ENCODE measurements at regions not wholly inside any gene's neighbourhood (a gene's known extent, or its start where the extent isn't known, plus 50 kb on each side); places are given as distances from the start of the nearest gene placed in this dataset.

- CTCF ChIA-PET (ENCODE audit: low intra/inter-chr PET ratio, low total read pairs), result no interaction called here
Observed at GRCh38 chr5:56760723-56761122, 54.6 kb upstream of the MAP3K1 start.

More at GRCh38 chr5:56760723-56761122, 54.6 kb upstream of the MAP3K1 start:
- no peak for TF ChIP-seq REPIN1 (CRISPR knock-in tag; IDR thresholded peaks at IDR 0.05; ENCODE audit: borderline replicate concordance, low read depth)
- no peak for TF ChIP-seq GLI4 (CRISPR knock-in tag; IDR thresholded peaks at IDR 0.05; ENCODE audit: borderline replicate concordance)
- TF ChIP-seq MEF2D (CRISPR knock-in tag; IDR thresholded peaks at IDR 0.05), result no peak
- TF ChIP-seq ERF (CRISPR knock-in tag; IDR thresholded peaks at IDR 0.05), result no peak
- TF ChIP-seq TBX3 (IDR thresholded peaks at IDR 0.05; ENCODE audit: borderline replicate concordance), result no peak
- no peak for TF ChIP-seq GRHL1 (CRISPR knock-in tag; conservative IDR thresholded peaks at IDR 0.05)
- TF ChIP-seq NR2F6 (IDR thresholded peaks at IDR 0.05), result no peak
- no peak for TF ChIP-seq NR2F6 (CRISPR knock-in tag; IDR thresholded peaks at IDR 0.05)
- TF ChIP-seq ZBED4 (CRISPR knock-in tag; IDR thresholded peaks at IDR 0.05; ENCODE audit: borderline replicate concordance), result no peak
- TF ChIP-seq RBM22 (optimal IDR thresholded peaks at IDR 0.05; ENCODE audit: low read length), result no peak
- no peak for TF ChIP-seq PPARG (CRISPR knock-in tag; conservative IDR thresholded peaks at IDR 0.05)
- no peak for TF ChIP-seq CREBL2 (CRISPR knock-in tag; IDR thresholded peaks at IDR 0.05; ENCODE audit: borderline replicate concordance)
- no peak for TF ChIP-seq ZNF280B (CRISPR knock-in tag; IDR thresholded peaks at IDR 0.05; ENCODE audit: borderline replicate concordance)
- no peak for TF ChIP-seq MBD4 (IDR thresholded peaks at IDR 0.05; ENCODE audit: borderline replicate concordance, low read length)
- Histone ChIP-seq H3K4me3 (replicated peaks in 1 of 3; ENCODE audit: insufficient read depth in 1 of 3, low read depth in 2 of 3, low read length in 3 of 3) (no peak overlapping the region), H3K36me3 (replicated peaks in 1 of 2; ENCODE audit: control insufficient read depth in 1 of 2, insufficient read depth in 2 of 2, low read length in 2 of 2) (no peaks in the 10 kb centered on the region), H3K27me3 (ENCODE audit: control insufficient read depth in 1 of 2, insufficient read depth in 2 of 2, low read length in 2 of 2) (peaks cover 3 to 7% of the 10 kb centered on the region in 2 experiments; a peak in 3 of 5 replicates), H3K4me1 (ENCODE audit: insufficient read depth, low read length) (peaks cover 18% of the 10 kb centered on the region), H3K9ac (ENCODE audit: insufficient read depth, low read depth, low read length) (no peak overlapping the region), H2AFZ (ENCODE audit: low read length) (no peak overlapping the region), H3K79me2 (ENCODE audit: insufficient read depth, low read length) (no peaks in the 10 kb centered on the region), H3K27ac (ENCODE audit: extremely low read length, insufficient read depth, low read length) (no peak overlapping the region), H3K4me2 (ENCODE audit: low read depth, low read length) (no peak overlapping the region), H3K9me3 (ENCODE audit: low read length) (no peaks in the 10 kb centered on the region), H4K20me1 (ENCODE audit: insufficient read depth, low read length) (no peaks in the 10 kb centered on the region)
- in situ Hi-C loops (cut with HindIII; ENCODE audit: extremely low pct_ligation_motif_present, low pct_unique_long_range_greater_than_20kb) (no loop called here), intact Hi-C loops (cut with micrococcal nuclease; ENCODE audit: unreplicated experiment) (no loop called here)
- no peak for DNase-seq (ENCODE audit: low spot score)
- FAIRE-seq, result no peak
- ATAC-seq, result no peak
- BruUV-seq (replicated peaks), result no TSS peak
- POLR2A ChIA-PET, result no interaction called here
- WGBS (ENCODE audit: low lambda C conversion rate), result 12% methylated on average over 5 of the region's 5 CpGs

Data from HepG2 (cell line).